ENCODE measurements at regions not wholly inside any gene's neighbourhood (a gene's known extent, or its start where the extent isn't known, plus 50 kb on each side); places are given as distances from the start of the nearest gene placed in this dataset.

DNA sequence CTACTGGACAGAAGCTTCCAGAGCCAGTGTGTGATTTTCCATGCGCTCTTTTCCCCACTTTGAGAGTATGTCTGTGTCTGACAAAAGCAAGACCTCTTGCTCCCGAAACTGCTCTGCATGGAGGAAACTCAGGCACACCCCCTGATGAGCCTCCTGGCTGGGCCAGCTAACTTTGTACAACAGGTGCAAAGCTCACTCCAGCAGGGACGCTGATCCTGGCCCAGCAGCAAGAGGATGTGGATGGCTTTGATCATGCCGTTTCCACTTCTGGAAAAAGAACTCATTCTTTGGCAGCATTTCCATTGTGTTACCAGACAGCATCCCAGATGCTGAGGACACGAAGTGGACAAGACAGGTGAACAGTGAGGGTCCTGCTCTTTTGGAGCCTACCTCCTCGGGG, 103.1 kb downstream of the TLR5 start:
- TF ChIP-seq, protein P1, sequence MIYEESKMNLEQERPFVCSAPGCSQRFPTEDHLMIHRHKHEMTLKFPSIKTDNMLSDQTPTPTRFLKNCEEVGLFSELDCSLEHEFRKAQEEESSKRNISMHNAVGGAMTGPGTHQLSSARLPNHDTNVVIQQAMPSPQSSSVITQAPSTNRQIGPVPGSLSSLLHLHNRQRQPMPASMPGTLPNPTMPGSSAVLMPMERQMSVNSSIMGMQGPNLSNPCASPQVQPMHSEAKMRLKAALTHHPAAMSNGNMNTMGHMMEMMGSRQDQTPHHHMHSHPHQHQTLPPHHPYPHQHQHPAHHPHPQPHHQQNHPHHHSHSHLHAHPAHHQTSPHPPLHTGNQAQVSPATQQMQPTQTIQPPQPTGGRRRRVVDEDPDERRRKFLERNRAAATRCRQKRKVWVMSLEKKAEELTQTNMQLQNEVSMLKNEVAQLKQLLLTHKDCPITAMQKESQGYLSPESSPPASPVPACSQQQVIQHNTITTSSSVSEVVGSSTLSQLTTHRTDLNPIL (CRISPR knock-in tag; IDR thresholded peaks at IDR 0.05; ENCODE audit: low read depth) = no peak
- TF ChIP-seq ISL1 (CRISPR knock-in tag; IDR thresholded peaks at IDR 0.05) (no peak), ZNF565 (CRISPR knock-in tag; conservative IDR thresholded peaks at IDR 0.05; ENCODE audit: low read depth) (no peak), ZNF8 (CRISPR knock-in tag; IDR thresholded peaks at IDR 0.05) (no peak), ZFP3 (CRISPR knock-in tag; IDR thresholded peaks at IDR 0.05) (no peak), SNAI2 (CRISPR knock-in tag; IDR thresholded peaks at IDR 0.05) (no peak)
- TF ChIP-seq, protein P2, sequence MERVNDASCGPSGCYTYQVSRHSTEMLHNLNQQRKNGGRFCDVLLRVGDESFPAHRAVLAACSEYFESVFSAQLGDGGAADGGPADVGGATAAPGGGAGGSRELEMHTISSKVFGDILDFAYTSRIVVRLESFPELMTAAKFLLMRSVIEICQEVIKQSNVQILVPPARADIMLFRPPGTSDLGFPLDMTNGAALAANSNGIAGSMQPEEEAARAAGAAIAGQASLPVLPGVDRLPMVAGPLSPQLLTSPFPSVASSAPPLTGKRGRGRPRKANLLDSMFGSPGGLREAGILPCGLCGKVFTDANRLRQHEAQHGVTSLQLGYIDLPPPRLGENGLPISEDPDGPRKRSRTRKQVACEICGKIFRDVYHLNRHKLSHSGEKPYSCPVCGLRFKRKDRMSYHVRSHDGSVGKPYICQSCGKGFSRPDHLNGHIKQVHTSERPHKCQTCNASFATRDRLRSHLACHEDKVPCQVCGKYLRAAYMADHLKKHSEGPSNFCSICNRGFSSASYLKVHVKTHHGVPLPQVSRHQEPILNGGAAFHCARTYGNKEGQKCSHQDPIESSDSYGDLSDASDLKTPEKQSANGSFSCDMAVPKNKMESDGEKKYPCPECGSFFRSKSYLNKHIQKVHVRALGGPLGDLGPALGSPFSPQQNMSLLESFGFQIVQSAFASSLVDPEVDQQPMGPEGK (CRISPR knock-in tag; IDR thresholded peaks at IDR 0.05; ENCODE audit: borderline replicate concordance) = no peak
